Thyroid gland (tissue), 4 donors: ENCODE measurements at regions not wholly inside any gene's neighbourhood (a gene's known extent, or its start where the extent isn't known, plus 50 kb on each side); places are given as distances from the start of the nearest gene placed in this dataset.
"Not testable (repeated sequence)": the region's sequence is repeated elsewhere in the genome, so short reads cannot be mapped to it uniquely, and the experiment has no call there.

Experiments
- DNase-seq, 2 donors: peaks; one replicate each; pipeline ENCODE4 v3.0.0-alpha.2; 2019
- H3K27ac ChIP-seq, 3 donors: fragments of 200-600 bp; sonication (generic); 1 replicate in 2 of 3; 2 replicates in 1 of 3; pipeline ENCODE4 v1.5.1; 2016 to 2019; ENCODE audit warnings: mild to moderate bottlenecking in 1 of 3, moderate library complexity in 1 of 3
- H3K27me3 ChIP-seq: fragments of 200-600 bp; sonication (generic); one replicate; pipeline ENCODE4 v1.5.1; 2019
- H3K36me3 ChIP-seq, 2 donors: fragments of 200-600 bp; sonication (generic); one replicate each; pipeline ENCODE4 v1.5.1; 2016 to 2019
- H3K4me1 ChIP-seq, 2 donors: fragments of 200-600 bp; sonication (generic); one replicate each; pipeline ENCODE4 v1.5.1; 2017 to 2019
- H3K4me3 ChIP-seq, 3 donors: fragments of 200-600 bp; sonication (generic); replicated peaks in 1 of 3; 1 replicate in 2 of 3; 2 replicates in 1 of 3; pipeline ENCODE4 v1.5.1; 2016; ENCODE audit warnings: mild to moderate bottlenecking in 1 of 3
- H3K9me3 ChIP-seq: fragments of 200-600 bp; sonication (generic); one replicate; pipeline ENCODE4 v1.5.1; 2017
- POLR2A ChIP-seq, 2 donors: fragments of 450-650 bp; IDR thresholded peaks; one replicate each; pipeline ENCODE4 v1.6.1; 2017; ENCODE audit warnings: antibody characterized with exemption in 2 of 2, mild to moderate bottlenecking in 2 of 2, moderate library complexity in 1 of 2
- WGBS, 2 donors: methylation state at CpG; one replicate each; pipeline ENCODE4 v1.1.5; 2017; 5-methylcytosine and 5-hydroxymethylcytosine counted together
- intact Hi-C: fragments of 100-400 bp; cut with DNase I; formaldehyde crosslinking; loops from one replicate; pipeline ENCODE4 v1.15.1; 2023
- TF ChIP-seq, protein P1 (sequence below), 6 experiments: fragments of 200-600 bp in 3 of 6; fragments of 450-650 bp in 3 of 6; sonication (generic) in 3 of 6; IDR thresholded peaks; one replicate each; pipeline ENCODE4 v1.5.1; 2016 to 2019; ENCODE audit warnings: antibody characterized with exemption in 6 of 6, mild to moderate bottlenecking in 2 of 6, inconsistent platforms in 1 of 6, moderate library complexity in 1 of 6

DNA sequence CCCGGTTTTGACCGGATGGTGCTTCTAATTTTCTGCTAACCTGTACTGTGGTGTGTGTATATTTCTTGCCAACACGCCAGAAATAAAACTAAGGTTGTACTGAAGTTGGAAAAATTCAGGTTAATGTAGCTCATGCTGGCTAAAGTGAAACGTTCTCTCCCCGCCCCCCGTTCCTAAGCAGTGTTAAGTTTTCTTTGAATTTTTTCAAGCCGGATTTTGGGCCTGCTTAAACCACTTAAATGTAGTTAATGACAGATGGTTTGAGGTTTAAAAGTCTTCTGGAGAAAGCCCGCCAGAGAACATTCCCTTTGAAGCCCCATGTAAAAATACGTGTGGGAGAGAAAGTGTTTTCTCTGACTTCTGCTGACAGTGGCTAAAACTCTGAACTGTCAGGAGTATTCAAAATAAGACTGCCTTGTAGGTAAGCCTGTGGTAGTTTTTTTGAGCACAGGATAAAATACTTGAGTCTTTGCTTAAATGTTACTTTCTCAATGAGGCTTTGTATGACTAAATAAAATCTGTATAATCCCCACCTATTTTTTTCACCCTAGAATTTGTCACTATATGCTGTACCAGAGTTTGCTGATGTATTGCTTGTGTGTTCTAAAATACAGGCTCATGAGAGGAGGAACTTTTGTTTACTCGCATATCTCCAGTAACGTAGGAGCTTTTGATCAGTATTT is 101.3 kb downstream of the OR2B2 start:
- Histone ChIP-seq H3K36me3 (no peaks in the 10 kb centered on the region), H3K4me3 (peak overlapping the region in 1 of 3 donors; percentile 53), H3K4me1 (peaks cover 5 to 25% of the 10 kb centered on the region in 2 donors), H3K27ac (peak overlapping the region; percentile 82 to 89 (median 86)), H3K9me3 (no peaks in the 10 kb centered on the region), H3K27me3 (no peaks in the 10 kb centered on the region)
- no peak for DNase-seq
- 15 to 21% methylated on average over 11 of the region's 11 CpGs for WGBS, 2 donors
- intact Hi-C loops = no loop called here
- TF ChIP-seq, protein P1, sequence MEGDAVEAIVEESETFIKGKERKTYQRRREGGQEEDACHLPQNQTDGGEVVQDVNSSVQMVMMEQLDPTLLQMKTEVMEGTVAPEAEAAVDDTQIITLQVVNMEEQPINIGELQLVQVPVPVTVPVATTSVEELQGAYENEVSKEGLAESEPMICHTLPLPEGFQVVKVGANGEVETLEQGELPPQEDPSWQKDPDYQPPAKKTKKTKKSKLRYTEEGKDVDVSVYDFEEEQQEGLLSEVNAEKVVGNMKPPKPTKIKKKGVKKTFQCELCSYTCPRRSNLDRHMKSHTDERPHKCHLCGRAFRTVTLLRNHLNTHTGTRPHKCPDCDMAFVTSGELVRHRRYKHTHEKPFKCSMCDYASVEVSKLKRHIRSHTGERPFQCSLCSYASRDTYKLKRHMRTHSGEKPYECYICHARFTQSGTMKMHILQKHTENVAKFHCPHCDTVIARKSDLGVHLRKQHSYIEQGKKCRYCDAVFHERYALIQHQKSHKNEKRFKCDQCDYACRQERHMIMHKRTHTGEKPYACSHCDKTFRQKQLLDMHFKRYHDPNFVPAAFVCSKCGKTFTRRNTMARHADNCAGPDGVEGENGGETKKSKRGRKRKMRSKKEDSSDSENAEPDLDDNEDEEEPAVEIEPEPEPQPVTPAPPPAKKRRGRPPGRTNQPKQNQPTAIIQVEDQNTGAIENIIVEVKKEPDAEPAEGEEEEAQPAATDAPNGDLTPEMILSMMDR (IDR thresholded peaks at IDR 0.05) = no peak
- no peak for TF ChIP-seq POLR2A (IDR thresholded peaks at IDR 0.05)

DNA sequence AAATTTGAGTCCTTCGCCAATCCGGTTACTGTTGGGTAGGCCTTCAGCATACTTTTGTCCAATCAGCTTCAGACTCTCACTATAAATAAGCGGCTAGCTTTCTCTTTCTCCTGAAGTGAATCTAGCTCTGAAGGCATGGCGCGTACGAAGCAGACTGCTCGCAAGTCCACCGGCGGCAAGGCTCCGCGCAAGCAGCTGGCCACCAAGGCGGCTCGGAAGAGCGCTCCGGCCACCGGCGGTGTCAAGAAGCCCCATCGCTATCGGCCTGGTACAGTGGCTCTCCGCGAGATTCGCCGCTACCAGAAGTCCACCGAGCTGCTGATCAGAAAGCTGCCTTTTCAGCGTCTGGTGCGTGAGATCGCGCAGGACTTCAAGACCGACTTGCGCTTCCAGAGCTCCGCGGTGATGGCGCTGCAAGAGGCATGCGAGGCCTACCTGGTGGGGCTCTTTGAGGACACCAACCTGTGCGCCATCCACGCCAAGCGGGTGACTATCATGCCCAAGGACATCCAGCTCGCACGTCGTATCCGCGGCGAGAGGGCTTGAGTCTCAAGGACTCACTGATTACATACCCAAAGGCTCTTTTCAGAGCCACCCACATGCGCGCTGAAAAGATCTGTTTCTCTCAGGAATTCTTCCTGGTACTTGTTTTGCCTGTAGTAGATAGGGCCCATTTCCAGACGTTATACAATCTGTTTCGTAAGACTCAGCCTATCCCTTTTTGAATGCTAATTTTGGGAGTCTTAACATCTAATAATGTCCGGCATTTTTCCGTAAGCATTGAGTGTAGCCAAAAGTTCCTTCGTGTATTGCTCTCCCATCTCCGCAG is 102.0 kb downstream of the OR2B2 start:
- intact Hi-C loops = no loop called here
- peak; percentile 77 for DNase-seq
- H3K4me1 ChIP-seq = peaks cover 5 to 20% of the 10 kb centered on the region in 2 donors
- no peaks in the 10 kb centered on the region for H3K27me3 ChIP-seq
- WGBS, 2 donors = 1 to 2% methylated on average over 29 of the region's 51 CpGs
- H3K9me3 ChIP-seq = no peaks in the 10 kb centered on the region
- H3K4me3 ChIP-seq = peak overlapping the region; percentile 5 to 53 (median 29)
- H3K27ac ChIP-seq = peak overlapping the region; percentile 82 to 89 (median 86)
- TF ChIP-seq POLR2A (IDR thresholded peaks at IDR 0.05) = peak; percentile 94 to 99
- TF ChIP-seq, protein P1 (IDR thresholded peaks at IDR 0.05) = peak in 1 of 6 experiments; percentile 8
- H3K36me3 ChIP-seq = no peaks in the 10 kb centered on the region

DNA sequence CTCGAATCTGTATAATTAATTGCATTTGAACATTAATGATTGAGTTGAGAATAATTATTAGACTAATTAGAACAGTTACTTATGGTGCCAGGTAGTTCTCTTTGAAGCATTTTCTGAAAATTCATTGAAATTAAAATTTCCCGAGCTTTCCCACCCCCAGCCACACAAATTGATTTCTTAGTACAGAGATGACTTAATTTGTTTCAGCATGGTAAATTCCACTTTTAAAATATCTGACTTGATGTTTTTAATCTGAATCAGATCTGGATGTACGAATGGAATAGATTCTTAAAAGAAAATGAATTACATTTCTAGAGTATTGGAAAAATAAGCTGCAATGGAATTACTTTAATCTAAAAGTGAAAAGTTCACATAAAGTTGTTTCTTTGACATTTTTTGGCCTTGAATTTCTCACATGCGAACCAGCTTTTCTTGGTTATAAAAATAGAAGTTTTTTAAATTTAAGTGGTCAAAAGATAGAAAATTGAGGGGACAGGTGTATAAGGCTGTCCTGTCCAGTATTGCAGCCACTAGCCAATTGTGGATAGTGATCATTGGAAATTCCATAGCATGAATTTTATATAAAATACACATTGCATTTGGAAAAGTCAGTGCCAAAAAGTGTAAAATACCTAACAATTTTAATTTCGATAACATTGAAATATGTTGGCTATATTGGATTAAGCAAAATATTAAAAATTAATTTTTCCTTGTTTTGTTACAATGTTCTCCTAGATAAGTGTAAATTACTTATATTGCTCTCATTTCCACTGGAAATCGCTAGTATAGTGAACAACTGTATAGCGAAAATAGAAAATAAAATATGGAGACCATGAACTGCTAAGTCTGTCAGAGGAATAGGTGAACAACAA is 102.9 kb downstream of the OR2B2 start:
- Histone ChIP-seq H3K27me3 (no peaks in the 10 kb centered on the region), H3K27ac (peak overlapping the region; percentile 82 to 89 (median 86)), H3K36me3 (no peaks in the 10 kb centered on the region), H3K4me1 (peaks cover 5 to 19% of the 10 kb centered on the region in 2 donors), H3K9me3 (no peaks in the 10 kb centered on the region), H3K4me3 (peak overlapping the region in 2 of 3 donors; percentile 29 to 53)
- TF ChIP-seq POLR2A (IDR thresholded peaks at IDR 0.05) = no peak
- TF ChIP-seq, protein P1 (IDR thresholded peaks at IDR 0.05) = no peak
- intact Hi-C loops = no loop called here
- 17 to 20% methylated on average over 7 of the region's 7 CpGs for WGBS, 2 donors
- no peak for DNase-seq

DNA sequence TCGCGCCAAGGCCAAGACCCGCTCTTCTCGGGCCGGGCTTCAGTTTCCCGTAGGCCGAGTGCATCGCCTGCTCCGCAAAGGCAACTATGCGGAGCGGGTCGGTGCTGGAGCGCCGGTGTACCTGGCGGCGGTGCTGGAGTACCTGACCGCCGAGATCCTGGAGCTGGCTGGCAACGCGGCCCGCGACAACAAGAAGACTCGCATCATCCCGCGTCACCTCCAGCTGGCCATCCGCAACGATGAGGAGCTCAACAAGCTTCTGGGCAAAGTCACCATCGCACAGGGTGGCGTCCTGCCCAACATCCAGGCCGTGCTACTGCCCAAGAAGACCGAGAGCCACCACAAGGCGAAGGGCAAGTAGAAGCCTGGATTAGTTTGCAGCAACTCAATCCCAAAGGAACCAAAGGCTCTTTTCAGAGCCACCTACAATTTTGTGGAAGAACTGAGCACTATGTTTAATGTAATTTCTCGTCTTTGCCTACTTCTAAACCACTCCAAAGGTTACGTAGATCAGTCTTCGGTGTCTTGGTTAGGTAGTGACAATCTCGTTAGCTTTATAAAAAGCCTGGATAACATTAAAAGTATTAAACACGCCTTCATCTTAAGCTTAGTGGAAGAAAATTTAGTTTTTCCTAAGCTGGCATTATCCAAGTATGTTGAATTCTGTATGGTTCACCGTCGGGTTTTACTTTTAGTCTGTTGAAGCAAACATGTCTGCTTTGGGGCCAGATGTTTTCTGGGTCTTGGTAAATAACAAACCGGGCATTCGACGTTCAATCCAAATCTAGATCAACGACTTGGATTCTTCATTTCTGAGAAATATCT is 103.7 kb downstream of the OR2B2 start:
- H3K36me3 ChIP-seq, H3K9me3 ChIP-seq, H3K27me3 ChIP-seq, intact Hi-C loops: not testable (repeated sequence)
- WGBS, 2 donors = 7 to 12% methylated on average over 19 to 21 of the region's 43 CpGs
- Histone ChIP-seq H3K27ac (peak overlapping the region; percentile 18 to 87 (median 52)), H3K4me1 (peaks cover 5 to 19% of the 10 kb centered on the region in 2 donors), H3K4me3 (peak overlapping the region in 1 of 3 donors; percentile 48)
- DNase-seq = peak in 1 of 2 donors; percentile 37
